ENCODE measurements at regions not wholly inside any gene's neighbourhood (a gene's known extent, or its start where the extent isn't known, plus 50 kb on each side); places are given as distances from the start of the nearest gene placed in this dataset.

GRCh38 chr4:58216461-58216860 is 1106.3 kb upstream of the IGFBP7 start:
- Histone ChIP-seq H2AFZ (ENCODE audit: low read length) (no peak overlapping the region), H3K27ac (ENCODE audit: low read depth, low read length, poor library complexity, severe bottlenecking) (no peak overlapping the region), H3K4me1 (ENCODE audit: insufficient read depth, low read length, poor library complexity, severe bottlenecking) (no peaks in the 10 kb centered on the region), H4K20me1 (ENCODE audit: insufficient read depth, low read length) (no peaks in the 10 kb centered on the region), H3K9me2 (ENCODE audit: insufficient read depth, low read length) (no peaks in the 10 kb centered on the region), H3K36me3 (ENCODE audit: insufficient read depth, low read length) (no peaks in the 10 kb centered on the region), H3K4me3 (ENCODE audit: low read depth, low read length, poor library complexity, severe bottlenecking) (no peak overlapping the region), H3K4me2 (ENCODE audit: low read length) (no peak overlapping the region), H3K9me3 (ENCODE audit: low read length) (no peaks in the 10 kb centered on the region), H3K79me2 (ENCODE audit: insufficient read depth, low read depth, low read length) (no peaks in the 10 kb centered on the region)
- ChIA-PET POLR2A (no interaction called here), CTCF (ENCODE audit: unreplicated experiment) (no interaction called here)
- TF ChIP-seq EZH2phosphoT487 (IDR thresholded peaks at IDR 0.05; ENCODE audit: borderline replicate concordance, low read depth, low read length) (no peak), CTCF (conservative IDR thresholded peaks at IDR 0.05; ENCODE audit: low read length) (no peak)
- BruUV-seq (replicated peaks): no TSS peak
- no peak for DNase-seq (ENCODE audit: low spot score)
- intact Hi-C loops (cut with micrococcal nuclease; ENCODE audit: unreplicated experiment): no loop called here

- ChIA-PET POLR2A (no interaction called here), CTCF (ENCODE audit: unreplicated experiment) (no interaction called here)
- no TSS peak for BruUV-seq (replicated peaks)
- intact Hi-C loops (cut with micrococcal nuclease; ENCODE audit: unreplicated experiment): no loop called here
- no peak overlapping the region for H3K4me3 ChIP-seq (ENCODE audit: low read depth, low read length, poor library complexity, severe bottlenecking)
- no peak overlapping the region for H3K27ac ChIP-seq (ENCODE audit: low read depth, low read length, poor library complexity, severe bottlenecking)
- H2AFZ ChIP-seq (ENCODE audit: low read length): no peak overlapping the region
- H3K4me1 ChIP-seq (ENCODE audit: insufficient read depth, low read length, poor library complexity, severe bottlenecking): no peaks in the 10 kb centered on the region
- H3K9me3 ChIP-seq (ENCODE audit: low read length): no peaks in the 10 kb centered on the region
- no peaks in the 10 kb centered on the region for H3K36me3 ChIP-seq (ENCODE audit: insufficient read depth, low read length)
- DNase-seq (ENCODE audit: low spot score): no peak
- TF ChIP-seq EZH2phosphoT487 (IDR thresholded peaks at IDR 0.05; ENCODE audit: borderline replicate concordance, low read depth, low read length): no peak
- TF ChIP-seq CTCF (conservative IDR thresholded peaks at IDR 0.05; ENCODE audit: low read length): no peak
- no peaks in the 10 kb centered on the region for H3K79me2 ChIP-seq (ENCODE audit: insufficient read depth, low read depth, low read length)
- no peaks in the 10 kb centered on the region for H3K9me2 ChIP-seq (ENCODE audit: insufficient read depth, low read length)
- H3K4me2 ChIP-seq (ENCODE audit: low read length): no peak overlapping the region
- no peaks in the 10 kb centered on the region for H4K20me1 ChIP-seq (ENCODE audit: insufficient read depth, low read length)
Observed at GRCh38 chr4:58214376-58214775, 1104.2 kb upstream of the IGFBP7 start.

GRCh38 chr4:58209551-58209950 is 1099.4 kb upstream of the IGFBP7 start:
- TF ChIP-seq EZH2phosphoT487 (IDR thresholded peaks at IDR 0.05; ENCODE audit: borderline replicate concordance, low read depth, low read length): no peak
- no peak for TF ChIP-seq CTCF (conservative IDR thresholded peaks at IDR 0.05; ENCODE audit: low read length)
- intact Hi-C loops (cut with micrococcal nuclease; ENCODE audit: unreplicated experiment): no loop called here
- Histone ChIP-seq H3K9me3 (ENCODE audit: low read length) (no peaks in the 10 kb centered on the region), H3K36me3 (ENCODE audit: insufficient read depth, low read length) (no peaks in the 10 kb centered on the region), H3K4me3 (ENCODE audit: low read depth, low read length, poor library complexity, severe bottlenecking) (no peak overlapping the region), H3K4me2 (ENCODE audit: low read length) (no peak overlapping the region), H3K79me2 (ENCODE audit: insufficient read depth, low read depth, low read length) (no peaks in the 10 kb centered on the region), H3K9me2 (ENCODE audit: insufficient read depth, low read length) (no peaks in the 10 kb centered on the region), H3K4me1 (ENCODE audit: insufficient read depth, low read length, poor library complexity, severe bottlenecking) (no peaks in the 10 kb centered on the region), H3K27ac (ENCODE audit: low read depth, low read length, poor library complexity, severe bottlenecking) (no peak overlapping the region), H4K20me1 (ENCODE audit: insufficient read depth, low read length) (no peaks in the 10 kb centered on the region), H2AFZ (ENCODE audit: low read length) (no peak overlapping the region)
- no peak for DNase-seq (ENCODE audit: low spot score)
- POLR2A ChIA-PET: no interaction called here
- CTCF ChIA-PET (ENCODE audit: unreplicated experiment): no interaction called here
- BruUV-seq (replicated peaks): no TSS peak
